ENCODE measurements at regions not wholly inside any gene's neighbourhood (a gene's known extent, or its start where the extent isn't known, plus 50 kb on each side); places are given as distances from the start of the nearest gene placed in this dataset.

- peak; percentile 14 for DNase-seq
- TF ChIP-seq CTCF (IDR thresholded peaks at IDR 0.05; ENCODE audit: low read depth, low read length, missing control alignments) = no peak
- Histone ChIP-seq H3K4me3 (ENCODE audit: low read depth, low read length) (no peak overlapping the region), H3K27ac (no peak overlapping the region), H3K27me3 (replicated peaks) (no peaks in the 10 kb centered on the region), H3K36me3 (replicated peaks) (no peaks in the 10 kb centered on the region)
- in situ Hi-C loops (cut with HindIII; ENCODE audit: low pct_ligation_motif_present, low sequenced_read_pairs) = no loop called here
These were observed 185.0 kb upstream of the NRXN3 start for GRCh38 chr14:77985211-77985615.

GRCh38 chr14:77986773-77987172 is 183.4 kb upstream of the NRXN3 start:
- no peak for DNase-seq
- in situ Hi-C loops (cut with HindIII; ENCODE audit: low pct_ligation_motif_present, low sequenced_read_pairs) = no loop called here
- Histone ChIP-seq H3K4me3 (ENCODE audit: low read depth, low read length) (no peak overlapping the region), H3K27me3 (replicated peaks) (no peaks in the 10 kb centered on the region), H3K36me3 (replicated peaks) (no peaks in the 10 kb centered on the region), H3K27ac (no peak overlapping the region)
- TF ChIP-seq CTCF (IDR thresholded peaks at IDR 0.05; ENCODE audit: low read depth, low read length, missing control alignments) = no peak

GRCh38 chr14:77988096-77988870 is 181.9 kb upstream of the NRXN3 start:
- no peak for TF ChIP-seq CTCF (IDR thresholded peaks at IDR 0.05; ENCODE audit: low read depth, low read length, missing control alignments)
- H3K27ac ChIP-seq = no peak overlapping the region
- no peak overlapping the region for H3K4me3 ChIP-seq (ENCODE audit: low read depth, low read length)
- in situ Hi-C loops (cut with HindIII; ENCODE audit: low pct_ligation_motif_present, low sequenced_read_pairs) = no loop called here
- no peak for DNase-seq
- no peaks in the 10 kb centered on the region for H3K27me3 ChIP-seq (replicated peaks)
- no peaks in the 10 kb centered on the region for H3K36me3 ChIP-seq (replicated peaks)

GRCh38 chr14:77988970-77989369 is 181.2 kb upstream of the NRXN3 start:
- H3K27ac ChIP-seq = no peak overlapping the region
- DNase-seq = peak; percentile 70
- H3K4me3 ChIP-seq (ENCODE audit: low read depth, low read length) = no peak overlapping the region
- no peaks in the 10 kb centered on the region for H3K27me3 ChIP-seq (replicated peaks)
- no peaks in the 10 kb centered on the region for H3K36me3 ChIP-seq (replicated peaks)
- in situ Hi-C loops (cut with HindIII; ENCODE audit: low pct_ligation_motif_present, low sequenced_read_pairs) = no loop called here
- TF ChIP-seq CTCF (IDR thresholded peaks at IDR 0.05; ENCODE audit: low read depth, low read length, missing control alignments) = peak; percentile 11

GRCh38 chr14:77989441-77989991 is 180.7 kb upstream of the NRXN3 start:
- no peak for TF ChIP-seq CTCF (IDR thresholded peaks at IDR 0.05; ENCODE audit: low read depth, low read length, missing control alignments)
- no peaks in the 10 kb centered on the region for H3K27me3 ChIP-seq (replicated peaks)
- no peak overlapping the region for H3K27ac ChIP-seq
- no peak overlapping the region for H3K4me3 ChIP-seq (ENCODE audit: low read depth, low read length)
- DNase-seq = no peak
- in situ Hi-C loops (cut with HindIII; ENCODE audit: low pct_ligation_motif_present, low sequenced_read_pairs) = no loop called here
- H3K36me3 ChIP-seq (replicated peaks) = no peaks in the 10 kb centered on the region

Measured in brain microvascular endothelial cell (primary cell).